ENCODE measurements at regions not wholly inside any gene's neighbourhood (a gene's known extent, or its start where the extent isn't known, plus 50 kb on each side); places are given as distances from the start of the nearest gene placed in this dataset.
"Not testable (repeated sequence)": the region's sequence is repeated elsewhere in the genome, so short reads cannot be mapped to it uniquely, and the experiment has no call there.

GRCh38 chr3:31321620-31322019 lies 211.1 kb upstream of the STT3B start:
- in situ Hi-C loops (cut with HindIII; ENCODE audit: low sequenced_read_pairs): no loop called here

GRCh38 chr3:31322460-31322859 lies 210.3 kb upstream of the STT3B start:
- in situ Hi-C loops (cut with HindIII; ENCODE audit: low sequenced_read_pairs): no loop called here

GRCh38 chr3:31327826-31328357 lies 204.8 kb upstream of the STT3B start:
- in situ Hi-C loops (cut with HindIII; ENCODE audit: low sequenced_read_pairs): not testable (repeated sequence)

GRCh38 chr3:31331278-31331677 lies 201.4 kb upstream of the STT3B start:
- in situ Hi-C loops (cut with HindIII; ENCODE audit: low sequenced_read_pairs): no loop called here

- in situ Hi-C loops (cut with HindIII; ENCODE audit: low sequenced_read_pairs): no loop called here
Measured at GRCh38 chr3:31341130-31341529, 191.6 kb upstream of the STT3B start.

GRCh38 chr3:31343075-31343474 lies 189.7 kb upstream of the STT3B start:
- in situ Hi-C loops (cut with HindIII; ENCODE audit: low sequenced_read_pairs): no loop called here

GRCh38 chr3:31345581-31345980 lies 187.1 kb upstream of the STT3B start:
- in situ Hi-C loops (cut with HindIII; ENCODE audit: low sequenced_read_pairs): no loop called here

GRCh38 chr3:31346542-31346979 lies 186.2 kb upstream of the STT3B start:
- in situ Hi-C loops (cut with HindIII; ENCODE audit: low sequenced_read_pairs): no loop called here

GRCh38 chr3:31349001-31349748 lies 183.6 kb upstream of the STT3B start:
- in situ Hi-C loops (cut with HindIII; ENCODE audit: low sequenced_read_pairs): no loop called here

GRCh38 chr3:31350307-31350706 lies 182.4 kb upstream of the STT3B start:
- in situ Hi-C loops (cut with HindIII; ENCODE audit: low sequenced_read_pairs): no loop called here

GRCh38 chr3:31352331-31352730 lies 180.4 kb upstream of the STT3B start:
- in situ Hi-C loops (cut with HindIII; ENCODE audit: low sequenced_read_pairs): no loop called here

- in situ Hi-C loops (cut with HindIII; ENCODE audit: low sequenced_read_pairs): no loop called here
Measured at GRCh38 chr3:31353166-31353565, 179.6 kb upstream of the STT3B start.

- in situ Hi-C loops (cut with HindIII; ENCODE audit: low sequenced_read_pairs): no loop called here
Measured at GRCh38 chr3:31354373-31354772, 178.4 kb upstream of the STT3B start.

- in situ Hi-C loops (cut with HindIII; ENCODE audit: low sequenced_read_pairs): no loop called here
Measured at GRCh38 chr3:31355807-31356206, 176.9 kb upstream of the STT3B start.

GRCh38 chr3:31356941-31357340 lies 175.8 kb upstream of the STT3B start:
- in situ Hi-C loops (cut with HindIII; ENCODE audit: low sequenced_read_pairs): no loop called here

GRCh38 chr3:31357451-31357850 lies 175.3 kb upstream of the STT3B start:
- in situ Hi-C loops (cut with HindIII; ENCODE audit: low sequenced_read_pairs): no loop called here

GRCh38 chr3:31358473-31359070 lies 174.2 kb upstream of the STT3B start:
- in situ Hi-C loops (cut with HindIII; ENCODE audit: low sequenced_read_pairs): no loop called here

- in situ Hi-C loops (cut with HindIII; ENCODE audit: low sequenced_read_pairs): no loop called here
Measured at GRCh38 chr3:31361371-31362273, 171.1 kb upstream of the STT3B start.

- in situ Hi-C loops (cut with HindIII; ENCODE audit: low sequenced_read_pairs): no loop called here
Measured at GRCh38 chr3:31364188-31364587, 168.5 kb upstream of the STT3B start.

- in situ Hi-C loops (cut with HindIII; ENCODE audit: low sequenced_read_pairs): no loop called here
Measured at GRCh38 chr3:31364711-31365110, 168.0 kb upstream of the STT3B start.

GRCh38 chr3:31367518-31367917 lies 165.2 kb upstream of the STT3B start:
- in situ Hi-C loops (cut with HindIII; ENCODE audit: low sequenced_read_pairs): no loop called here

Measured in DLD1 (cell line).